ENCODE measurements at regions not wholly inside any gene's neighbourhood (a gene's known extent, or its start where the extent isn't known, plus 50 kb on each side); places are given as distances from the start of the nearest gene placed in this dataset.

- H3K4me2 ChIP-seq (ENCODE audit: low read length), result no peak overlapping the region
- H3K79me2 ChIP-seq (ENCODE audit: insufficient read depth, low read length), result no peaks in the 10 kb centered on the region
- H3F3A ChIP-seq (ENCODE audit: insufficient read depth, low read length), result no peaks in the 10 kb centered on the region
- no peaks in the 10 kb centered on the region for H3K27me3 ChIP-seq (ENCODE audit: insufficient read depth, low read length)
- no peak overlapping the region for H3K4me3 ChIP-seq (ENCODE audit: low read depth, low read length, poor library complexity, severe bottlenecking)
- H2AFZ ChIP-seq (ENCODE audit: low read length), result no peak overlapping the region
- H3K9ac ChIP-seq (ENCODE audit: low read length), result no peak overlapping the region
- H3K9me3 ChIP-seq (ENCODE audit: low read length), result no peaks in the 10 kb centered on the region
- no peak overlapping the region for H3K27ac ChIP-seq (ENCODE audit: low read depth, low read length, poor library complexity, severe bottlenecking)
- no peak for TF ChIP-seq EZH2 (IDR thresholded peaks at IDR 0.05; ENCODE audit: borderline replicate concordance, low read length)
- TF ChIP-seq CTCF (IDR thresholded peaks at IDR 0.05; ENCODE audit: low read length), result no peak
- no peaks in the 10 kb centered on the region for H3K36me3 ChIP-seq (ENCODE audit: insufficient read depth, low read length)
- H3K9me2 ChIP-seq (ENCODE audit: low read depth, low read length), result no peaks in the 10 kb centered on the region
- H3K4me1 ChIP-seq (ENCODE audit: insufficient read depth, low read length, severe bottlenecking), result no peaks in the 10 kb centered on the region
- no peaks in the 10 kb centered on the region for H4K20me1 ChIP-seq (ENCODE audit: insufficient read depth, low read length)
Measured at GRCh38 chr12:107543416-107543815, 142.2 kb upstream of the PWP1 start.

- Histone ChIP-seq H3F3A (ENCODE audit: insufficient read depth, low read length) (no peaks in the 10 kb centered on the region), H4K20me1 (ENCODE audit: insufficient read depth, low read length) (no peaks in the 10 kb centered on the region), H2AFZ (ENCODE audit: low read length) (no peak overlapping the region), H3K79me2 (ENCODE audit: insufficient read depth, low read length) (no peaks in the 10 kb centered on the region), H3K4me3 (ENCODE audit: low read depth, low read length, poor library complexity, severe bottlenecking) (no peak overlapping the region), H3K27me3 (ENCODE audit: insufficient read depth, low read length) (no peaks in the 10 kb centered on the region), H3K4me2 (ENCODE audit: low read length) (no peak overlapping the region), H3K36me3 (ENCODE audit: insufficient read depth, low read length) (no peaks in the 10 kb centered on the region), H3K9me2 (ENCODE audit: low read depth, low read length) (no peaks in the 10 kb centered on the region), H3K9me3 (ENCODE audit: low read length) (no peaks in the 10 kb centered on the region), H3K4me1 (ENCODE audit: insufficient read depth, low read length, severe bottlenecking) (no peaks in the 10 kb centered on the region), H3K27ac (ENCODE audit: low read depth, low read length, poor library complexity, severe bottlenecking) (no peak overlapping the region), H3K9ac (ENCODE audit: low read length) (no peak overlapping the region)
- TF ChIP-seq EZH2 (IDR thresholded peaks at IDR 0.05; ENCODE audit: borderline replicate concordance, low read length) (no peak), CTCF (IDR thresholded peaks at IDR 0.05; ENCODE audit: low read length) (no peak)
Measured at GRCh38 chr12:107543841-107544240, 141.8 kb upstream of the PWP1 start.

- no peaks in the 10 kb centered on the region for H3K79me2 ChIP-seq (ENCODE audit: insufficient read depth, low read length)
- no peak overlapping the region for H3K9ac ChIP-seq (ENCODE audit: low read length)
- H3K36me3 ChIP-seq (ENCODE audit: insufficient read depth, low read length), result no peaks in the 10 kb centered on the region
- H3K9me2 ChIP-seq (ENCODE audit: low read depth, low read length), result no peaks in the 10 kb centered on the region
- H3K9me3 ChIP-seq (ENCODE audit: low read length), result no peaks in the 10 kb centered on the region
- no peak for TF ChIP-seq CTCF (IDR thresholded peaks at IDR 0.05; ENCODE audit: low read length)
- TF ChIP-seq EZH2 (IDR thresholded peaks at IDR 0.05; ENCODE audit: borderline replicate concordance, low read length), result no peak
- H3K27ac ChIP-seq (ENCODE audit: low read depth, low read length, poor library complexity, severe bottlenecking), result no peak overlapping the region
- no peak overlapping the region for H2AFZ ChIP-seq (ENCODE audit: low read length)
- no peaks in the 10 kb centered on the region for H3K4me1 ChIP-seq (ENCODE audit: insufficient read depth, low read length, severe bottlenecking)
- no peaks in the 10 kb centered on the region for H4K20me1 ChIP-seq (ENCODE audit: insufficient read depth, low read length)
- H3K27me3 ChIP-seq (ENCODE audit: insufficient read depth, low read length), result no peaks in the 10 kb centered on the region
- H3F3A ChIP-seq (ENCODE audit: insufficient read depth, low read length), result no peaks in the 10 kb centered on the region
- H3K4me2 ChIP-seq (ENCODE audit: low read length), result no peak overlapping the region
- no peak overlapping the region for H3K4me3 ChIP-seq (ENCODE audit: low read depth, low read length, poor library complexity, severe bottlenecking)
Measured at GRCh38 chr12:107544937-107545336, 140.7 kb upstream of the PWP1 start.

All from OCI-LY1 (cell line).